Keratinocyte (primary cell): ENCODE measurements at regions not wholly inside any gene's neighbourhood (a gene's known extent, or its start where the extent isn't known, plus 50 kb on each side); places are given as distances from the start of the nearest gene placed in this dataset.

Experiments used
- DNase-seq: peaks from one replicate; pipeline ENCODE4 v3.0.0-alpha.2; 2011; ENCODE audit warnings: low read depth, missing footprints, low spot score
- FAIRE-seq: peaks from 2 replicates; lab custom pipeline; 2011; peaks lifted over from hg19 to GRCh38; lab: Jason Lieb, UNC
- H2AFZ ChIP-seq: 2 replicates; pipeline ENCODE4 v1.6.0; 2012; ENCODE audit warnings: low read length, control low read depth, inconsistent platforms; ENCODE audit not compliant: control insufficient read depth
- H3K27ac ChIP-seq: 2 replicates; pipeline ENCODE4 v1.5.1; 2011; ENCODE audit warnings: low read length; ENCODE audit not compliant: control insufficient read depth, insufficient read depth
- H3K27me3 ChIP-seq: 3 replicates; pipeline ENCODE4 v1.6.0; 2011; ENCODE audit warnings: low read length; ENCODE audit not compliant: control insufficient read depth, insufficient read depth; ENCODE audit errors: extremely low read depth
- H3K36me3 ChIP-seq, 2 experiments: 2 replicates in 1 of 2; 3 replicates in 1 of 2; pipeline ENCODE4 v1.5.1; 2011; ENCODE audit warnings: low read length in 2 of 2, mild to moderate bottlenecking in 1 of 2; ENCODE audit not compliant: control insufficient read depth in 2 of 2, insufficient read depth in 2 of 2; ENCODE audit errors: extremely low read depth in 1 of 2
- H3K4me1 ChIP-seq: 3 replicates; pipeline ENCODE4 v1.5.1; 2011; ENCODE audit warnings: low read length; ENCODE audit not compliant: control insufficient read depth, insufficient read depth; ENCODE audit errors: extremely low read depth
- H3K4me2 ChIP-seq: 3 replicates; pipeline ENCODE4 v1.6.0; 2011; ENCODE audit warnings: low read depth, low read length; ENCODE audit not compliant: control insufficient read depth, insufficient read depth; ENCODE audit errors: extremely low read depth
- H3K4me3 ChIP-seq, 3 experiments: fragments of 200-600 bp in 1 of 3; sonication (generic) in 1 of 3; 2 replicates in 2 of 3; 3 replicates in 1 of 3; pipeline ENCODE4 v1.5.1; 2011 to 2016; ENCODE audit warnings: low read length in 3 of 3, mild to moderate bottlenecking in 3 of 3, control low read depth in 2 of 3, inconsistent platforms in 1 of 3, low read depth in 1 of 3, mixed read lengths in 1 of 3, mixed run types in 1 of 3, moderate library complexity in 1 of 3; ENCODE audit not compliant: control insufficient read depth in 2 of 3, insufficient read depth in 2 of 3; ENCODE audit errors: extremely low read depth in 1 of 3
- H3K79me2 ChIP-seq: 2 replicates; pipeline ENCODE4 v1.6.0; 2012; ENCODE audit warnings: low read length; ENCODE audit not compliant: control insufficient read depth, insufficient read depth
- H3K9ac ChIP-seq: 3 replicates; pipeline ENCODE4 v1.6.0; 2011; ENCODE audit warnings: low read length; ENCODE audit not compliant: control insufficient read depth, insufficient read depth; ENCODE audit errors: extremely low read depth
- H3K9me1 ChIP-seq: 3 replicates; pipeline ENCODE4 v1.6.0; 2011; ENCODE audit warnings: low read length; ENCODE audit not compliant: control insufficient read depth, insufficient read depth; ENCODE audit errors: extremely low read depth
- H3K9me3 ChIP-seq: 2 replicates; pipeline ENCODE4 v1.5.1; 2012; ENCODE audit warnings: low read depth, low read length; ENCODE audit not compliant: control insufficient read depth
- H4K20me1 ChIP-seq: 3 replicates; pipeline ENCODE4 v1.6.0; 2011; ENCODE audit warnings: low read length; ENCODE audit not compliant: control insufficient read depth, insufficient read depth; ENCODE audit errors: extremely low read depth
- EZH2 ChIP-seq: IDR thresholded peaks from one replicate; pipeline ENCODE4 v1.6.1; 2012; ENCODE audit warnings: inconsistent platforms, mild to moderate bottlenecking, low read length, moderate library complexity
- dilution Hi-C: fragments of 300-500 bp; cut with MboI; formaldehyde crosslinking; loops from one replicate; pipeline ENCODE4 v1.7.0; 2020; ENCODE audit warnings: low sequenced_read_pairs; ENCODE audit not compliant: extremely low pct_ligation_motif_present
- TF ChIP-seq, protein P1 (sequence below), 3 experiments: IDR thresholded peaks in 1 of 3; conservative IDR thresholded peaks in 1 of 3; optimal IDR thresholded peaks in 1 of 3; 2 replicates in 2 of 3; 3 replicates in 1 of 3; pipeline versions ENCODE3 to v1.5.1; 2011; ENCODE audit warnings: low read length in 3 of 3, mild to moderate bottlenecking in 3 of 3, moderate library complexity in 2 of 3, control low read depth in 1 of 3, inconsistent platforms in 1 of 3; ENCODE audit not compliant: insufficient read depth in 2 of 3; ENCODE audit errors: extremely low read depth in 1 of 3

DNA sequence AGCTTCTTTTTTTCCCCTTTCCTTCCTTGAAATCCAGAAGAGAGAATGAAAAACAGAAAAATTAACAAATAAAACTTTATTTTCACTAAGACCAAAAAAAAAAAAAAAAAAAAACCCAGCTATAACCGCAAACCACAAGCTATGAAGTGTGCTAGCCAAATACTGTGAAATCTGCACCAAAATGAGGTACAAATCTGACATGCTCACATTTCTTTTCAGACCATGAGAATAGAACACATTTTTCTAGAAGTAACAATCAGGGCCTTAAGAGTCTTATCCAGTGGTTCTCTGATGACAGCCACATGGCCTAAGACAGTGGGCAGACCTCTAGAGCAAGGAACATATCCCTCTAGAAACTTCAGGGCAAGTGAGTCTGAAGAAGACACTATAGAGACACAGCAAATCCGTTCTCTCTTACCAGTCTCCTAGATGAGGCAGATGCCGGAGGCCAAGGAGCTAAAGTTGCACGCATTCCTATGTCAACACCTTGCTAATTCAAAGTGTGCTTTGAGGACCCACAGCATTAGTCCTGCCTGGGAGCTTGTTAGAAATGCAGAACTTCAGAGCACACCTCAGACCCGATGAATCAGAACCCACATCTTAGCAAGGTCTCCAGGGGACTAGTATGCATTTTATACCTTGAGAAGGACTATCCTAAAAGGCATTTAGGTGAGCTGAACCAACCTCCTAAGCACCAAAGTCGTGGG, 317.1 kb downstream of the MYCN start:
- H4K20me1 ChIP-seq = no peaks in the 10 kb centered on the region
- no peaks in the 10 kb centered on the region for H3K9me3 ChIP-seq
- no peaks in the 10 kb centered on the region for H3K79me2 ChIP-seq
- no peaks in the 10 kb centered on the region for H3K36me3 ChIP-seq
- H3K4me2 ChIP-seq = no peak overlapping the region
- H3K4me1 ChIP-seq = no peaks in the 10 kb centered on the region
- dilution Hi-C loops = no loop called here
- no peak overlapping the region for H3K27ac ChIP-seq
- H3K9ac ChIP-seq = no peak overlapping the region
- FAIRE-seq (no peak), DNase-seq (no peak)
- TF ChIP-seq, protein P1, sequence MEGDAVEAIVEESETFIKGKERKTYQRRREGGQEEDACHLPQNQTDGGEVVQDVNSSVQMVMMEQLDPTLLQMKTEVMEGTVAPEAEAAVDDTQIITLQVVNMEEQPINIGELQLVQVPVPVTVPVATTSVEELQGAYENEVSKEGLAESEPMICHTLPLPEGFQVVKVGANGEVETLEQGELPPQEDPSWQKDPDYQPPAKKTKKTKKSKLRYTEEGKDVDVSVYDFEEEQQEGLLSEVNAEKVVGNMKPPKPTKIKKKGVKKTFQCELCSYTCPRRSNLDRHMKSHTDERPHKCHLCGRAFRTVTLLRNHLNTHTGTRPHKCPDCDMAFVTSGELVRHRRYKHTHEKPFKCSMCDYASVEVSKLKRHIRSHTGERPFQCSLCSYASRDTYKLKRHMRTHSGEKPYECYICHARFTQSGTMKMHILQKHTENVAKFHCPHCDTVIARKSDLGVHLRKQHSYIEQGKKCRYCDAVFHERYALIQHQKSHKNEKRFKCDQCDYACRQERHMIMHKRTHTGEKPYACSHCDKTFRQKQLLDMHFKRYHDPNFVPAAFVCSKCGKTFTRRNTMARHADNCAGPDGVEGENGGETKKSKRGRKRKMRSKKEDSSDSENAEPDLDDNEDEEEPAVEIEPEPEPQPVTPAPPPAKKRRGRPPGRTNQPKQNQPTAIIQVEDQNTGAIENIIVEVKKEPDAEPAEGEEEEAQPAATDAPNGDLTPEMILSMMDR (optimal IDR thresholded peaks at IDR 0.05 in 1 of 3, IDR thresholded peaks at IDR 0.05 in 1 of 3, conservative IDR thresholded peaks at IDR 0.05 in 1 of 3; ENCODE audit: extremely low read depth in 1 of 3, insufficient read depth in 2 of 3, low read length in 3 of 3) = no peak
- no peak for TF ChIP-seq EZH2
- no peak overlapping the region for H3K4me3 ChIP-seq
- no peak overlapping the region for H2AFZ ChIP-seq
- no peaks in the 10 kb centered on the region for H3K9me1 ChIP-seq
- no peaks in the 10 kb centered on the region for H3K27me3 ChIP-seq

DNA sequence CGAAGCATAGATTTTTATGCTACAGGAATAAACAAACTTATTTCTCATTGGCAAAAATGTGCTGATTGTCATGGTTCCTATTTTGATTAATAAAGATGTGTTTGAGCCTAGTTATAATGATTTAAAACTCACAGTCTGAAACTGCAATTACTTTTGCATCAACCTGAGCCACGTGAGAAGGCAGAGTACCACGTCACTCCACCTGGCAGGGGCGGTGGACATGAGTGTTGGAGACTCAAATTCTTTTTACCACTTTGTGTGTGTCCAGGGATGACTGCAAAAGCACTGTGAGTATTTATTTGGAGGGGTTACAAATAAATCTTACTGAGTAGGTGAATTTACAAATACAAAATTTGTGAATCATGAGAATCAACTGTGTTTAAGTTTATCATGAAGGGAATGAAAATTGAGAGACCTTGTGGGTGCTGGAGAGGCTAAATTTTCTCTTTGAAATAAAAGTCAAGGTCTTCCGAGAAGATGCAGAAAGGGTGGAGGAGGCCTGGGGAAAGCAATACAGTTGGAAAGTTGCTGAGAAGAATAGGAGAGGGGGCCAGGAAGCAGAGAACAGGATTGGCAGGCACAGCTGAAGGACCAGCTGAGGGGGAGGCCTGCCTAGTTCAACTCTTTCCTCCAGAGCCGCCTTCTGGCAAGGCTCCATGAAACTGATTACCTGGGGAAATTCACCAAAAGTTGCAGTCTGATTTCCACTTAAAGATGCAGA, 316.4 kb downstream of the MYCN start:
- TF ChIP-seq, protein P1 (optimal IDR thresholded peaks at IDR 0.05 in 1 of 3, IDR thresholded peaks at IDR 0.05 in 1 of 3, conservative IDR thresholded peaks at IDR 0.05 in 1 of 3; ENCODE audit: extremely low read depth in 1 of 3, insufficient read depth in 2 of 3, low read length in 3 of 3) = no peak
- no peak for TF ChIP-seq EZH2
- FAIRE-seq = no peak
- Histone ChIP-seq H3K36me3 (no peaks in the 10 kb centered on the region), H3K4me1 (no peaks in the 10 kb centered on the region), H4K20me1 (no peaks in the 10 kb centered on the region), H2AFZ (no peak overlapping the region), H3K27me3 (no peaks in the 10 kb centered on the region), H3K9ac (no peak overlapping the region), H3K9me1 (no peaks in the 10 kb centered on the region), H3K79me2 (no peaks in the 10 kb centered on the region), H3K9me3 (no peaks in the 10 kb centered on the region), H3K27ac (no peak overlapping the region), H3K4me2 (no peak overlapping the region), H3K4me3 (no peak overlapping the region)
- DNase-seq = no peak
- dilution Hi-C loops = no loop called here
